NB4 (cell line): ENCODE measurements at regions not wholly inside any gene's neighbourhood (a gene's known extent, or its start where the extent isn't known, plus 50 kb on each side); places are given as distances from the start of the nearest gene placed in this dataset.

Experiments used
- DNase-seq: peaks from one replicate; pipeline ENCODE4 v3.0.0; 2010; ENCODE audit warnings: low read depth
- H3K4me3 ChIP-seq: one replicate; pipeline ENCODE4 v1.5.1; 2011; ENCODE audit warnings: mild to moderate bottlenecking, low read depth, low read length, moderate library complexity
- CTCF ChIP-seq: IDR thresholded peaks from one replicate; pipeline ENCODE4 v1.5.1; 2012; ENCODE audit warnings: low read depth, low read length
- MAX ChIP-seq: IDR thresholded peaks from 2 replicates; pipeline ENCODE4 v1.6.1; 2011; ENCODE audit warnings: low read depth, low read length
- MYC ChIP-seq: IDR thresholded peaks from 2 replicates; pipeline ENCODE4 v1.6.1; 2011; ENCODE audit warnings: low read depth, low read length
- POLR2A ChIP-seq: IDR thresholded peaks from 2 replicates; pipeline ENCODE4 v1.6.1; 2011; ENCODE audit warnings: mild to moderate bottlenecking; ENCODE audit not compliant: insufficient read length; ENCODE audit errors: extremely low read depth

GRCh38 chr4:123996718-123997510 lies 600.3 kb downstream of the SPRY1 start:
- no peak for DNase-seq
- H3K4me3 ChIP-seq, result no peak overlapping the region
- no peak for TF ChIP-seq CTCF
- TF ChIP-seq POLR2A, result no peak

- DNase-seq, result peak; percentile 30
- H3K4me3 ChIP-seq, result no peak overlapping the region
- TF ChIP-seq MAX (no peak), MYC (no peak), CTCF (no peak), POLR2A (no peak)
These were observed 601.3 kb downstream of the SPRY1 start for GRCh38 chr4:123997776-123998449.

- H3K4me3 ChIP-seq, result no peak overlapping the region
- DNase-seq, result no peak
- TF ChIP-seq MYC (no peak), MAX (no peak), CTCF (no peak), POLR2A (no peak)
These were observed 603.6 kb downstream of the SPRY1 start for GRCh38 chr4:124000233-124000632.

- TF ChIP-seq MYC (no peak), POLR2A (no peak), MAX (no peak), CTCF (no peak)
- no peak overlapping the region for H3K4me3 ChIP-seq
- no peak for DNase-seq
These were observed 619.2 kb downstream of the SPRY1 start for GRCh38 chr4:124015766-124016165.

GRCh38 chr4:124017185-124017785 lies 620.7 kb downstream of the SPRY1 start:
- no peak for DNase-seq
- no peak overlapping the region for H3K4me3 ChIP-seq
- TF ChIP-seq CTCF, result no peak
- TF ChIP-seq MYC, result no peak
- TF ChIP-seq MAX, result no peak
- no peak for TF ChIP-seq POLR2A
